NCI-H82 treated with DMSO at 0.1 percent for 48 hours (cell line): ENCODE measurements at regions not wholly inside any gene's neighbourhood (a gene's known extent, or its start where the extent isn't known, plus 50 kb on each side); places are given as distances from the start of the nearest gene placed in this dataset.
A peak's percentile ranks its signal among the peaks of the same experiment; 100 is the strongest.
"Not testable (repeated sequence)": the region's sequence is repeated elsewhere in the genome, so short reads cannot be mapped to it uniquely, and the experiment has no call there.

Source experiments
- DNase-seq: peaks from one replicate; lab custom pipeline; 2025; ENCODE audit not compliant: unreplicated experiment; lab: John Stamatoyannopoulos, UW

GRCh38 chr17:13862346-13862745 lies 207.0 kb upstream of the COX10 start:
- DNase-seq: no peak

GRCh38 chr17:13863436-13863835 lies 205.9 kb upstream of the COX10 start:
- DNase-seq: no peak

DNA sequence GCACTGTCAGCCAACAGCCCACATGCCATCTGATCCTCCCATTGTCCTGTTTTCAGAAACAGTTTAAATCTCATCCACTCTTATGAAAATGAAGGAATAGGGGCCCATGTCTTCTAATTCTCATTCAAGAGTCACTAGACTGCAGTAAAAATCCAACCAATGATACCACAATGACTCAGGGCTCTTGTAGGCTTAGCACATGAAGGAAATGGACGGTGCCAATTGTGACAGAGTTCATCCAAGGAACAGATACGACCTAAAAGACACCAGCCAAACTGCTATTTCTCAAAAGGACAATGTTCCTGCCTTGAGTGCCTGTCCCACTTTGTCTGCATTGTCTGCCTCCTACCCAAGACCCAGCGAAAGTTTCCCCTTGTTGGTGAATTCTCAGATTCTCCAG lies 204.8 kb upstream of the COX10 start:
- no peak for DNase-seq

GRCh38 chr17:13865650-13866049 lies 203.7 kb upstream of the COX10 start:
- no peak for DNase-seq

- DNase-seq: no peak
Observed at GRCh38 chr17:13869331-13869940, 199.9 kb upstream of the COX10 start.

DNA sequence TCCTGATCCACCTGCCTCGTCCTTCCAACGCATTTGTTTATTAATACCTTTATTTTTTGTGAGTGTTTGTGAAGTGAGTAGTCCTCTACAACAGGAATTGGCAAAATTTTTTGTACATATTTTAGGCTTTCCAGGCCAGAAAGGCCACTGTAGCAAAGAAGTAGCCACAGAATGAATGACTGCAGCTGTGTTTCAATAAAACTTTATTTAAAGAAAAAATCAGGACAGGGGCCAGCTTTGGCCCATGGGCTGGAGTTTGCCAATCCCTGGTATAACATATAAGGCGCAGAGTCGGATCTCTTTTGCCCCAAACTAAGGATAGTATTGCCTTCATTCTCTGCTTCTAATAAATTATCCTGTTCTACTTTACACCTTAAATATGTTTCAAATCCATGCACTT lies 198.0 kb upstream of the COX10 start:
- no peak for DNase-seq

DNA sequence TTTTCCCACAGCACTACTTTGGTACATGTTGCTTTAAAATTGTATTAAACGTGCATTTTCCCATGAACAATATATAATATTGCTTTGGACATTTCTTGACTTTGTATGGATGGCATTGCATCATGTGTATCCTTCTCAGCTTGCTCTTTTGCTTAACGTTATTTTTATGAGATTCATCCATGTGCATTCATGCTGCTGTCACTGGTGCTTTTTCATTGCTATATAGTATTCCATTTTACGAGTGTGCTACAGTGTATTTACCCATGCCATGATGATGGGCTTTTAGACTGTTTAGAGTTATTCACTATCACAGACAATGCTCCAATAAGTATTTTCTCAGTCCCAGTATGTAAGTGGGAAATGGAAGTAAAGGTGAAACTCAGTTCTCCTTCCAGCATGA lies 195.2 kb upstream of the COX10 start:
- DNase-seq: no peak

DNA sequence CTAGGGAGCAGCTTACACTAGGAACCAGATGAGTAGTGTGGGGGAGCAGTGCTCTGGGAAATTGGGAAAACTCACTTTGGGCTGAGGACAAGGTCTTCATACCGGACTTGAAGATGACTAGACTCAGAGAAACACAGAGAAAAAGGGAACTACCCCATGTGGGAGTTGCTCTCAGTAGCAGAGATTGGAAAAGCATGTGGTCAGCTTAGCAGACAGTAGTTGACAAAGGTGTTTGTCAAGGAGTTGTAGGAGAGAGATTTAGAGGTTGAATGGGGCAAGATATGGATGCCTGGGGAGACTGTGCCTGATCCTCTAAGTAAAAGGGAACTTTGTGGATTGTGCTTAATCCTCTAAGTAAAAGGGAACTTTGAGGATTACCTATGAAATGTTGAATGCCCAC lies 194.5 kb upstream of the COX10 start:
- no peak for DNase-seq

DNA sequence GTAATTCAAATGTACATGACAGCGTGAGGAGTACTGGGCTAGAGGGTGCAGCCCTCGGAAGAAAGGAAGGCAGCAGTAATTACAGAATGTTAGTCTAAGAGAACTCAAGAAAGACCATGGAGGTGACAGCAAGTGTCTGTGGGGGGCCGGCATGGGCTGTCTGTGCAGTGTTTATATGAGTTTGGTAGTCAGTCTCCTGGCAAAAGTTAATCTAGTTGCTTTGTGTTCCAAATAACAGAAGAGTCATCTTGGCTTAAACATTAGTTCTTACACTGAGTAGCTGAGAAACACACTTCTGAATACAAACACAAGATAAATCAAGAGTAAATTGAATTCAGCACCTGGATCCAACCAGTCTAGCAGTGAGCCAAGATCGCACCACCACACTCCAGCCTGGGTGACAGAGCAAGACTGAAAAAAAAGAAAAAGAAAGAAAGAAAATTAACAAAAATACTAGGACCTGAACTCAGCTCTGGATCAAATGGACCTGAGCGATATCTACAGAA lies 189.3 kb upstream of the COX10 start:
- no peak for DNase-seq

GRCh38 chr17:13883659-13884058 lies 185.6 kb upstream of the COX10 start:
- DNase-seq: no peak

GRCh38 chr17:13884347-13884746 lies 185.0 kb upstream of the COX10 start:
- DNase-seq: no peak

DNA sequence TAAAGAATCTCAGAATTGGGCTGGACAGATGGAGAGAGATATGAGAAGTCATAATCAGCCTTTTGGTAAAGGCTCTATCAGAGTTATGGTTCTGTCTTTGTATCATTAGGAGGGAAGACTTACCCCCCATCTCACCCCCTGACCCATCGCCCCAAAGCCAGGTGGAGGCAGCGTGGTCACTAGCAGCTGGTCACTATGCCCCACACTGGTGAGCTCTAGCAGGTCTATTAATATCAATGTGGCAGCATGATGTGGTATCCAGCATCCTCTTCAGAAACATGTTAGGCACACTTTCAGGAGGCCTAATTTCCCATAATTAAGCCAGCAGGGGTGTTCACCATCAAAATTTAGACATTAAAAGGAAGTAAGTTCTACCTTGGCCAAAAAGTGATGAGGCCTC lies 183.8 kb upstream of the COX10 start:
- DNase-seq: no peak

GRCh38 chr17:13885953-13886889 lies 183.1 kb upstream of the COX10 start:
- no peak for DNase-seq

GRCh38 chr17:13888056-13888609 lies 181.2 kb upstream of the COX10 start:
- DNase-seq: peak; percentile 1

DNA sequence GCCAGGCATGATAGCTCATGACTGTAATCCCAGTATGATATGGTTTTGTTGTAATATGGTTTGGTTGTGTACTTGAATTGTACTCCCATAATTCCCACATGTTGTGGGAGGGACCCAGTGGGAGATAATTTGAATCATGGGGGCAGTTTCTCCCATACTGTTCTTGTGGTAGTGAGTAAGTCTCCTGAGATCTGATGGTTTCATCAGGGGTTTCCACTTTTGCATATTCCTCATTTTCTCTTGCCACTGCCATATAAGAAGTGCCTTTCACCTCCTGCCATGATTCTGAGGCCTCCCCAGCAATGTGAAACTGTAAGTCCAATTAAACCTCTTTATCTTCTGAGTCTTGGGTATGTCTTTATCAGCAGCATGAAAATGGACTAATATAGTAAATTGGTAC lies 160.3 kb upstream of the COX10 start:
- not testable (repeated sequence) for DNase-seq

DNA sequence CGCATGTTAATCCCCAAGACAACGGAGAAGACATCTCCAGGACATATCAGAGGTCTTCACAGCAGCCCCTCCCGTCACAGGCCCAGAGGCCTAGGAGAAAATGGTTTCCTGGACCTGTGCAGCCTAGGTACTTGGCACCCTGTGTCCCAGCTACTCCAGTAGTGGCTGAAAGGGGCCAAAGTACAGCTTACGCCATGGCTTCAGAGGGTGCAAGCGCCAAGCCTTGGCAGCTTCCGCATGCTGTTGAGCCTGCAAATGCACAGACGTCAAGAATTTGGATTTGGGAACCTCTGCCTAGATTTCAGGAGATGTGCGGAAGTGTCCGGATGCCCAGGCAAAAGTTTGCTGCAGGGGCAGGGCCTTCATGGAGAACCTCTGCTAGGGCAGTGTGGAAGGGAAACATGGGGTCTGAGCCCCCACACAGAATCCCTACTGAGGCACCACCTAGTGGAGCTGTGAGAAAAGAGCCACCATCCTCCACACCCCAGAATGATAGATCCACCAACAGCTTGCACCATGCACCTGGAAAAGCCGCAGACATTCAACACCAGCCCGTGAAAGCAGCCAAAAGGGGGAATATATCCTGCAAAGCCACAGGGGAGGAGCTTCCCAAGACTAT lies 159.3 kb upstream of the COX10 start:
- no peak for DNase-seq

DNA sequence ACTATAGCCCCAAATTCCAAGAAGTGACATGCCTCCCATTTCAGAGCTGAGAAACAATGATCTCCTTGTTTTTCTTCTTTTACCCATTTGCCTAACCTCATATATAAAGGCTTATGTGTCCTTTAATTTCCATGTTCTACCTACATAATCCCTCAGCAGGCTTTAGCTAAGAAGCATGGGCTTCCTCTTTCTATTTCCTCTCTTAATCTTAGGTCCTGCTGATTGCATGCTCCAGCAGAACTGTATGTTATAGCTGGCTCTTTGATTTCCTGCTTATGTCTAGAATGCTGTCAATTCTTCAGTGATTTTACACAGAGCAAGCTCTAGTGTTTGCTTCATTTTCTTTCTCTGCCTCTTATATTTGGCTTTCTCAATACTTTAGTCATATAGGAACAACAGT lies 151.7 kb upstream of the COX10 start:
- no peak for DNase-seq

- no peak for DNase-seq
Observed at GRCh38 chr17:13918247-13918646, 151.1 kb upstream of the COX10 start.

DNA sequence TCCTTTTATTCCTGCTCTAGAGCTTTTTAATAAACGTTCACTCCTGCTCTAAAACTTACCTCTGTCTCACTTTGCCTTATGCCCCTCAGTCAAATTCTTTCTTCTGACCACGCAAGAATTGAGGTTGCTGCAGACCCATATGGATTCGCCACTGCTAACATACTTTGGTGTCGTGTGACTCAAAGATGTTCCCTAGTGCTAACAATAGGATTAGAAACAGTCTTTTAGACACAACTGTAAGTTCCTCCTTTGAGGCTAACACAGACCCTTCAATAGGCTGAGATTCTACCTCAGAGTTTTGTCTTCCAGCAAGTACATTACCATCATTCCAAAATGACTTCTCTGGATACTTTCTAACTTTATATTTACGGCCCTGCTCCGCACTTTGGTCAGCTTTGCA lies 149.5 kb upstream of the COX10 start:
- no peak for DNase-seq

- no peak for DNase-seq
Observed at GRCh38 chr17:13920413-13920812, 148.9 kb upstream of the COX10 start.
